Activated CD8-positive, alpha-beta memory T cell treated with anti-CD3 and anti-CD28 coated beads for 36 hours (primary cell): ENCODE measurements at regions not wholly inside any gene's neighbourhood (a gene's known extent, or its start where the extent isn't known, plus 50 kb on each side); places are given as distances from the start of the nearest gene placed in this dataset.
"Not testable (repeated sequence)": the region's sequence is repeated elsewhere in the genome, so short reads cannot be mapped to it uniquely, and the experiment has no call there.

Experiments
- CTCF ChIA-PET: fragments of 350-600 bp; sonication (Branson Sonifier 250); formaldehyde crosslinking; loops from one replicate; lab custom pipeline; 2021; ENCODE audit warnings: antibody characterized with exemption; lab: Charles Lee
- POLR2A ChIA-PET: fragments of 350-600 bp; sonication (Branson Sonifier 250); formaldehyde crosslinking; loops from one replicate; lab custom pipeline; 2021; ENCODE audit warnings: antibody characterized with exemption; lab: Charles Lee

- CTCF ChIA-PET = no interaction called here
- POLR2A ChIA-PET = no interaction called here
Observed at GRCh38 chr2:111249806-111250205, 129.1 kb downstream of the BCL2L11 start.

DNA sequence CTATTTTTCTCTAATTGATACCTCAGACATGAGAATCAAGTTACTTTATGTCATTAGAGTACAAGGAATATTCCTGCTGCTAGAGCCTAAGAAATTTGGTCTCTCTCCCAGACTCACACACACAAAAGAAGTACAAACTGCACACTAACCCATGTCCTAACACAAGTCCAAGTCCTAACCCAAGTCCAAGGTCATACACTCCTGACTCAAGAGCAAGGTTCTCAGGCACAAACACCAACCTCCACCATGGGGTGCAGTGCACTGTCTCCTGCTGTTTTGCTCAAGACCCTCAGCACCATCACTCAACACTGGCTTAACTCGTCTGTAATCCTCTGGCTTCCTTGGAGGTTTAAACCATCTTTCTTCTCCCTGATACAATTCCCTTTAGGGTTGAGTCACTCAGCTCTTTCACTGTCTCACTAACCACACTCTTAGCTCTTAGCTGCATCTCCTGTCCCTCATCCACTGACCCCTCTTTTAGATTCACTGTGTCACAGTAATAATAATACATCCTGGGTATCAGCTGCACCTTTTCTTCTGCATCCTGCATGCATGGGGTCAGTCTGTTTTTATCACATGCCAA lies 129.8 kb downstream of the BCL2L11 start:
- POLR2A ChIA-PET = no interaction called here
- CTCF ChIA-PET = no interaction called here

DNA sequence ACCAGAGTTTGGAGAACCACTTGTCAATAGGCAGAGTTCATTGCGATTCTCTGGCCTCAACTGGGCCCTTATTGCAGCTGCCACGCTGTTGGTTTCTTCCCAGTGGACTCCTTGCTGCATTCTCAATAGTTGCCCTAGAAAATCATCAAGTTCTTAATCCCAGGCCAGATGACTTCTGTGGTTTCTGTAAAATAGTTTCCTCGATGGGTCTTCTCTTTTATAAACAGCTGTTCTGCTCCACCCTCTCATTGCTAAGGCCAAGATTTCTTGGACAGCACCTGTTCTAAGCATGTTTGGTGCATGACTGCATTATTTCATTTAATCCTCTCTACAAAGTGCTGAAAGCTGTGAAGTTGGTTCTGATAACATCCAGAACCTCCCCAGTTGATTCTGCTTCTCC lies 131.0 kb downstream of the BCL2L11 start:
- POLR2A ChIA-PET = no interaction called here
- CTCF ChIA-PET = no interaction called here

DNA sequence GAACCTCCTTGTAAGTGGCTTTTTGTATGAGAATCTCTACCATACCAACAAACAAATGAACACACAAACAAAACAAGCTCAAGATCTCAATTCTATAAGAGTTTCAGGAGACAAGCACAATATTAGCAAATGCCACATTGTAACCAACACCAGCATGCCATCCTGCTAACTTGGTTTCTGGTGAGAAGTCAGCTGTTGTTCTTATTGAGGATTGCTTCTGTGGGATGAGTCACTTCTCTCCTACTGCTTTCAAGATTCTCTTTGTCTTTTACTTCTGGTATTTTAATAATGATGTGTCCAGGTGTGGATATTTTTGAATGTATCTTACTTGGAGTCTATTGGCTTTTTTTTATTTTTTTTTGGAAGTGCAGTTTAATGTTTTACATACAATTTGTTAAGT lies 131.7 kb downstream of the BCL2L11 start:
- ChIA-PET CTCF (no interaction called here), POLR2A (no interaction called here)

GRCh38 chr2:111254916-111255315 lies 134.2 kb downstream of the BCL2L11 start:
- POLR2A ChIA-PET, CTCF ChIA-PET: not testable (repeated sequence)

- CTCF ChIA-PET, POLR2A ChIA-PET: not testable (repeated sequence)
Observed at GRCh38 chr2:111256628-111257027, 135.9 kb downstream of the BCL2L11 start.

GRCh38 chr2:111257607-111258006 lies 136.9 kb downstream of the BCL2L11 start:
- CTCF ChIA-PET, POLR2A ChIA-PET: not testable (repeated sequence)

- CTCF ChIA-PET, POLR2A ChIA-PET: not testable (repeated sequence)
Observed at GRCh38 chr2:111258318-111258717, 137.6 kb downstream of the BCL2L11 start.

DNA sequence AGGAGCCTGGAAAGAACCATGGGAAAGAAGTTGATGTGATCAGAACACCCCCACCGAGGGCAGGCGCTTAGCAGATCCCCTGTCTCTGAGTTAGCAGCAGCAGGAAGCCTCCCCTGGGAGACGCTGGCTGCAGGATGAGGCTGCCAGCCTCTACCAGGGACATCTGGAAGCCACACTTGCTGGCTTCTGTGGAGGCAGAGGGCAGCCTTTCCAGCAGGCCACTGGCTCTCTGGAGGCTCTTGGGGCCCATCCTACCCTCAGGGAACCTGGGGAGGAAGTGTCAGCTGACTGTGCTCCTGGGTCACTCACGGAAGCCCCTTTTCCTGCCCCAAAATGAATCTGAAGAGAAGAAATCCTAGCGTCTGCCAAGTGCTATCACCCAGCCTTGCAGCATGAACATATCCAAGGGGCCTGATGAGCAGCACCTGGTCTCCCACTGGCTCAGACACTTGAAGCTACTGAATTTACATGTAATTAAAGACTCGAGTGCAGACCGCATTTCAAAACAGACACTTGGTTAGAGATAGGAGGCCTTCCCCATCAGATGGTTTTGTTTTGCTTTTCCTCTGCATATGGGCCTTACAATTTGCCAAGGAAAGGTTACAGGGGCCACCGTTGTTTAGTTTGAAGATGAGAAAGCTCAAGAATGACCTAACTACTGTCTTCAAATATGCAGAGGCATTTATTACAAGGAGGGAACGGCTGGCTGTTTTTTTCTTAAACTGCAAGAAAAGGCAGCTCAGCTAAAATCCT lies 142.1 kb downstream of the BCL2L11 start:
- CTCF ChIA-PET, POLR2A ChIA-PET: not testable (repeated sequence)

DNA sequence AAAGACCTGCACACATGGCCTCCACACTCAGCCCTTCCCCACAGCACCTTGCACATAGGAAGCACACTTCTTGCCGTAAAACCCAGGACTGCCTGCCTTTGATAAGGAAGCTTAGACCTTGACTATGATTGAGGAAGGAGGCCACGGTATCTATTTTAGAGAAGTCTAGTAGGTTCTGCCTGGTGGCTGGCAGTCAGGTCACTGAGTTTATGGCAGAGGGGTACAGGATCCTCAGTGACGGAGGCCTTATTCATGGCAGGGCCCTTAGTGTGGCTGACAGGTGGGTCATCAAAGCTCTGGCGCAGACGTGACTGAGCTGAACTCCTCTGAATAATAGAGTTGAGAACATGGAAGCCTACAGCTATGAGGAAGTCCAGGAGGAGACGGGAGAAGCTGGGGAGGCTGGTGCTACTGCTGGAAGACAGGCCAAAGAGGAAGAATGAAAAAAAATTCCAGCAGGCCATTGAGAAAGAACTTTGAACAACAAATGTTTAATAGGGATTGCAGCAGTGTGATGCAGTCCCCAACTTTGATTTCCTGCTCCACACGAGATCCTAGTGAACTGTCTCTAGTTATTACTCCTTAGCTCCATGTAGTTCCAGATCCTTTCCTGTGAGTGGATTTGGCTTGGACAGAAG lies 142.8 kb downstream of the BCL2L11 start:
- POLR2A ChIA-PET, CTCF ChIA-PET: not testable (repeated sequence)

DNA sequence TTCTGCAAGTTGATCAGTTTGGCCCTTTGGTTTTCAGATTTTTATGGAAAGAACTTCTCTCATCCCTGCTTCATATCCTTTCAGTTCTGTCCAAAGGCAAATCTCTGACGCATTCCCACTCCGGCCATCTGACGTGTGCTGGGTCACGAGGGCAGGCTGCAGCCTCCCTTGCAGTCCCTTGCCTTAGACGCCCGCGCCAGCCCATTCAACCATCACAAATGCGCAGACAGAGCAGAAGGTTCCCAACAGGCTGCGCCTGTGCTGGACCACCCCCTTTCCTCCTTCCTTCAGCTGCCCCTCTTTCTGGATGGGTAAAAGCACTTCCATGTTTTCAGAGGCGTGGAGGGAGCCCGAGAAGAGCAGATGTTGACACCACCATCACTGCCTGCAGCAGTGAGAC lies 144.2 kb downstream of the BCL2L11 start:
- POLR2A ChIA-PET, CTCF ChIA-PET: not testable (repeated sequence)

DNA sequence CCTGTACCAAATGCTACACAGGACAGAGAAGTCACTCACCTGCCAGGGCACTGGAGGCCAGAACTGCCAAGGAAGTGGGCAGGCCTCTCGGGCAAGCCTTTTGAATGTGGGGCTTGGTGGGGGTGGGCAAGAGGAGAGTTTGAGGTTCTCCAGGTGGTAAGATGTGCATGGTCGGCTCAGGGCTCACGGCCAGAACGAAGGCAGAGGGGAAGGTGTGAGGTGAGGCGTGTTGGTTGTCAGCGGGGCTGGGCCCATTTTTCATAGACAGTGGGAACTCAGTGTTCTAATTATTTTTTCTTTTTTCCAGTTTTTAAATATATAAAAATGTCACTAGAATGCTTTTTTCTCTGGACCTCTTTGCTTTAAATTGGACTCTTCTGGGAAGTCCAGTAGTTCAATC lies 145.8 kb downstream of the BCL2L11 start:
- CTCF ChIA-PET = not testable (repeated sequence)

DNA sequence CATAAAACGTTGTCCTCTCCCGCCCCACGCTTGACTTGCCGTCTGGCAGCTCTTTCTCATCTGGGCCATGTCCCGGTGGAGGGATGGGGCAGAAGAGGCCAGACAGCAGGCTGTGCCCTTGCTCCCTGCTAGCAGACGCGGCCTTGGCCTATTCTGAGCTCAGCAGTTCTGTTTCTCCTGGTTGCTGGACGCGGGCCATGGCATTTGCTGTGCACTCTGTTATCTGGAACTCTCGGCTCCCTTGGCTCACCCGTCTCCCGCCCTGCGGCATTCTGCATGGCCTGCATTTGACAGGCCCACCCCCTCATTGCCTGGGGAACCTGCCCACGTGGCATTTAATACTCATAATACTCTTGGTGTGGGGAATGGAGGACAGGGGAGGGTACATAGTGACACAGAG lies 146.3 kb downstream of the BCL2L11 start:
- CTCF ChIA-PET, POLR2A ChIA-PET: not testable (repeated sequence)

More for the DNA sequence above, 145.8 kb downstream of the BCL2L11 start:
- POLR2A ChIA-PET = not testable (repeated sequence)

DNA sequence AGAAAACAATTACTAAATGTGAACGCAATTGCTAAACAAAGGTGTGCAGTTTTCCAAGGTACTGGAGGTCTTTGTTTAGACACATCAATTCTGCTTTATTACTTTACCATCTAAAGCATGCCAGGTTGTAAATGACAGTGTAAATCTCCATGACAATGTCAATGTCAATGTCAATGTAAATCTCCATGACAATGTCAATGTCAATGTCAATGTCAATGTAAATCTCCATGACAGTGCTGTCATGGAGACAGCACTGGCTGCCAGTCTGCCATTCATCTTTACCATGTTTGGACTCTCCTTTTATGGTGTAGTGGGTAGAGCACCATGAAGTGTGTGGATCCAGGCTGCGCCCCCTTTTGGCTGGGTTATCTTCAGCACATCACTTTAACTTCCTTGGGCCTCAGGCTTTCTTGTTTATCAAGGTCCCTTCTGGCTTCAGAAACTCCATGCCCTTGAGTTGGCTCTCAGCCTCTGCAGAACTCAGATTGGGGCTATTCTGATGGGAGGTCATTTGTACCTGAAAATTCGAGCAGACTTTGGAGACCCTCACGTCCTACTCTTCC lies 149.1 kb downstream of the BCL2L11 start:
- CTCF ChIA-PET, POLR2A ChIA-PET: not testable (repeated sequence)

- POLR2A ChIA-PET, CTCF ChIA-PET: not testable (repeated sequence)
Observed at GRCh38 chr2:111270569-111270968, 149.9 kb downstream of the BCL2L11 start.

DNA sequence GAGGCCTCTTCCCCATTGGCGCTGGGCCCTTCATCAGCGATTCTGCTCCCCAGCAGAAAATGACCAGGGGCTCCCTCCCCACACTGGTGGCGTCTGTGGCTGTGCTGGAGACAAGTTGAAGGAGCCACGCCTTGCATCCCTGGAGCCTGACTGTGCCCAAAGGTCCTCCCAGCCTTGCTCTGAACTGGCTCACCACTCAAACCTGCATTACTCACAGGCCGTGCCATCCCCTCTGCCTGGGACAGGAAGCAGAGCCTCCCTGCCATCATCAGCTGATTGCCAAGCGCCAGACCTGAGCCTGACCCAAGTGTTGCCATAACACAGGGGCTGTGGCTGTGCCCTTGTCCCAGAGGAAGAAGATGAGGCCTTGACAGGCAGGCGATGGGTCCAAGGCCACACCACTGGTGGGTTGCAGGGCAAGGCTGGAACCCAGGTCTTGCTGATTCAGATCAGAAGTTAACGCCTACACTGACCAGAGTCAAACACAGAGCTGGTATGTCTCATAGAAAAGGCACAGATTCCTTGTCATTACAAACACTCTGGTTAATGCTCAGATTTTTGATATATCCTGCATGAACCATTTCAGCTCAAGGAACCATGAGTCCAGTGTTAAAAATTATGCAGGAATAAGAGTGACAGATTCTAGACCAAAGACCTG lies 151.1 kb downstream of the BCL2L11 start:
- POLR2A ChIA-PET, CTCF ChIA-PET: not testable (repeated sequence)

DNA sequence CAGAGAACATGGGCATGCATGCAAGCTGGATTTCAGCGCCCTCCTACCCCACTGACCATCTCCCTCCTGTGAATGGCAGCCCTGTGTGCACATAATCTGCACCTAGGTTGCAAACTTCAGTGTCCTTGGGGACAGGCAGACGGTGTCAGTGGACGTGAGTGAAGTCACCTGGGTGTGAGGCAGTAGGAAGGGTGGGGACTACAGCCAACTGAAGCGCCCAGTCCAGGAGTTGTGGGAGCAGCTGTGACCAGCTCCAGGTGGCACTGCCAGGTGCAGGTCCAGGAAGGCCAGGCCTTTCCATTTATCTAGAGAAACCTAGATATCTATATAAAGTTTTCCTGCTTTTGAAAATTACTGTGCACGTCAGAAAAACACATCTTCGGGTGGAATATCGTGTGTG lies 152.3 kb downstream of the BCL2L11 start:
- POLR2A ChIA-PET, CTCF ChIA-PET: not testable (repeated sequence)

- POLR2A ChIA-PET = not testable (repeated sequence)
Observed at GRCh38 chr2:111275047-111275853, 154.5 kb downstream of the BCL2L11 start.

DNA sequence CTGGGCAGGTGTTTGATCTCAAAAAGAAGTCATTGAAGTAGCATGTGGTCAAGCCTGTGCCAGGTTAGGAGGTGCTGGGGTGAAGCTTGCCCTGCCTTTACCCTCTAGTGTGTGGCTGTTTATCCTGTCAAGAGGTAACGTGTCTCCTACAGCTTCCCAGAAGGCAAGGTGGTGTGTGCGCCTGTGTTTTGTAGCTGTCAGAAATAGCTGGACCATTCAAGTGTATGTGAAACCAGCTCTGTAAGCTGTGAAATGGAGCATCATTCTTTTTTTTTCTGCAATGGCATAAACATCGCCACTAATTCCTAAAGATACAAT lies 155.1 kb downstream of the BCL2L11 start:
- POLR2A ChIA-PET, CTCF ChIA-PET: not testable (repeated sequence)

More at GRCh38 chr2:111275047-111275853, 154.5 kb downstream of the BCL2L11 start:
- CTCF ChIA-PET = not testable (repeated sequence)
